ENCODE measurements at regions not wholly inside any gene's neighbourhood (a gene's known extent, or its start where the extent isn't known, plus 50 kb on each side); places are given as distances from the start of the nearest gene placed in this dataset.

GRCh38 chr18:45386041-45386655 lies 229.1 kb upstream of the SLC14A2 start:
- ChIA-PET CTCF (interaction anchor here (0.6 to 10.7 kb wide), 8 partner anchors 12 to 1814 kb away, joined by 3 to 191 read pairs (median 8); no protein-coding TSS in a partner anchor), POLR2A (no interaction called here)
- Histone ChIP-seq H4K20me1 (ENCODE audit: control insufficient read depth, insufficient read depth, low read length, poor library complexity, severe bottlenecking) (no peaks in the 10 kb centered on the region), H3K36me3 (replicated peaks in 1 of 2; ENCODE audit: control extremely low read depth in 1 of 2, control insufficient read depth in 1 of 2, extremely low read depth in 1 of 2, insufficient read depth in 2 of 2, low read length in 1 of 2) (no peaks in the 10 kb centered on the region), H3K4me1 (ENCODE audit: control insufficient read depth in 2 of 2, insufficient read depth in 2 of 2, low read length in 2 of 2) (no peaks in the 10 kb centered on the region), H3K9me3 (ENCODE audit: control extremely low read depth in 1 of 3, control insufficient read depth in 2 of 3, insufficient read depth in 1 of 3, low read length in 2 of 3) (no peaks in the 10 kb centered on the region), H3K4me2 (replicated peaks; ENCODE audit: low read depth, low read length, poor library complexity, severe bottlenecking) (no peak overlapping the region), H3K9ac (ENCODE audit: low read length) (no peak overlapping the region), H3K79me2 (ENCODE audit: control insufficient read depth, insufficient read depth, low read length) (no peaks in the 10 kb centered on the region), H2AFZ (ENCODE audit: insufficient read depth, low read depth, low read length, poor library complexity, severe bottlenecking) (no peak overlapping the region), H3K27ac (ENCODE audit: low read length in 2 of 2) (no peak overlapping the region), H3K4me3 (ENCODE audit: control extremely low read depth in 1 of 5, extremely low read depth in 1 of 5, insufficient read depth in 1 of 5, low read depth in 2 of 5, low read length in 4 of 5) (no peak overlapping the region), H3K27me3 (replicated peaks in 1 of 4; ENCODE audit: control extremely low read depth in 1 of 4, control insufficient read depth in 3 of 4, insufficient read depth in 4 of 4, low read length in 3 of 4) (peaks cover 0 to 8% (median 3%) of the 10 kb centered on the region in 4 experiments)
- 75% methylated on average over 7 of the region's 7 CpGs for WGBS (ENCODE audit: insufficient coverage)
- Mint-ChIP-seq H3K27ac (no peak overlapping the region), H3K27me3 (peaks cover 27% of the 10 kb centered on the region), H3K4me1 (peaks cover 4% of the 10 kb centered on the region), H3K9me3 (ENCODE audit: insufficient read depth) (no peaks in the 10 kb centered on the region), H3K4me3 (no peak overlapping the region)
- intact Hi-C loops (cut with micrococcal nuclease): loop anchor here (10.0 kb wide), 1 partner anchor 711 kb away; no protein-coding TSS in a partner anchor
- no peak for TF ChIP-seq CTCF (IDR thresholded peaks at IDR 0.05)
- no peak for TF ChIP-seq EZH2 (IDR thresholded peaks at IDR 0.05; ENCODE audit: borderline replicate concordance, insufficient read depth, low read depth, low read length, poor library complexity, severe bottlenecking)
- ATAC-seq (ENCODE audit: low read depth) (no peak), DNase-seq (peak; percentile 10)

- intact Hi-C loops (cut with micrococcal nuclease): loop anchor here (10.0 kb wide), 1 partner anchor 712 kb away; no protein-coding TSS in a partner anchor
- POLR2A ChIA-PET: no interaction called here
- Histone ChIP-seq H3K4me1 (ENCODE audit: control insufficient read depth in 2 of 2, insufficient read depth in 2 of 2, low read length in 2 of 2) (no peaks in the 10 kb centered on the region), H3K36me3 (replicated peaks in 1 of 2; ENCODE audit: control extremely low read depth in 1 of 2, control insufficient read depth in 1 of 2, extremely low read depth in 1 of 2, insufficient read depth in 2 of 2, low read length in 1 of 2) (no peaks in the 10 kb centered on the region), H3K27ac (ENCODE audit: low read length in 2 of 2) (no peak overlapping the region), H3K9ac (ENCODE audit: low read length) (no peak overlapping the region), H2AFZ (ENCODE audit: insufficient read depth, low read depth, low read length, poor library complexity, severe bottlenecking) (no peak overlapping the region), H3K9me3 (ENCODE audit: control extremely low read depth in 1 of 3, control insufficient read depth in 2 of 3, insufficient read depth in 1 of 3, low read length in 2 of 3) (no peaks in the 10 kb centered on the region), H3K4me3 (ENCODE audit: control extremely low read depth in 1 of 5, extremely low read depth in 1 of 5, insufficient read depth in 1 of 5, low read depth in 2 of 5, low read length in 4 of 5) (no peak overlapping the region), H3K79me2 (ENCODE audit: control insufficient read depth, insufficient read depth, low read length) (no peaks in the 10 kb centered on the region), H4K20me1 (ENCODE audit: control insufficient read depth, insufficient read depth, low read length, poor library complexity, severe bottlenecking) (no peaks in the 10 kb centered on the region), H3K4me2 (replicated peaks; ENCODE audit: low read depth, low read length, poor library complexity, severe bottlenecking) (no peak overlapping the region), H3K27me3 (replicated peaks in 1 of 4; ENCODE audit: control extremely low read depth in 1 of 4, control insufficient read depth in 3 of 4, insufficient read depth in 4 of 4, low read length in 3 of 4) (peaks cover 0 to 8% (median 3%) of the 10 kb centered on the region in 4 experiments)
- no peak overlapping the region for H3K4me3 Mint-ChIP-seq
- DNase-seq: no peak
- TF ChIP-seq CTCF (IDR thresholded peaks at IDR 0.05) (no peak), EZH2 (IDR thresholded peaks at IDR 0.05; ENCODE audit: borderline replicate concordance, insufficient read depth, low read depth, low read length, poor library complexity, severe bottlenecking) (no peak)
- no peak overlapping the region for H3K27ac Mint-ChIP-seq
- peaks cover 4% of the 10 kb centered on the region for H3K4me1 Mint-ChIP-seq
- CTCF ChIA-PET: interaction anchor here (1.0 to 10.7 kb wide), 3 partner anchors 175 to 1765 kb away, joined by 3 to 191 read pairs (median 6); no protein-coding TSS in a partner anchor
- no peak for ATAC-seq (ENCODE audit: low read depth)
- WGBS (ENCODE audit: insufficient coverage): no CpG with 5 or more reads among the region's 2 CpGs
- no peaks in the 10 kb centered on the region for H3K9me3 Mint-ChIP-seq (ENCODE audit: insufficient read depth)
- peaks cover 34% of the 10 kb centered on the region for H3K27me3 Mint-ChIP-seq
These were observed 228.0 kb upstream of the SLC14A2 start for GRCh38 chr18:45387229-45387628.
